Activated T-cell treated with anti-CD3 and anti-CD28 coated beads for 1 hour (primary cell): ENCODE measurements at regions not wholly inside any gene's neighbourhood (a gene's known extent, or its start where the extent isn't known, plus 50 kb on each side); places are given as distances from the start of the nearest gene placed in this dataset.
"Not testable (repeated sequence)": the region's sequence is repeated elsewhere in the genome, so short reads cannot be mapped to it uniquely, and the experiment has no call there.

Experiments used
- DNase-seq: peaks from one replicate; pipeline ENCODE4 v3.0.0-alpha.2; 2020; ENCODE audit warnings: low read depth

DNA sequence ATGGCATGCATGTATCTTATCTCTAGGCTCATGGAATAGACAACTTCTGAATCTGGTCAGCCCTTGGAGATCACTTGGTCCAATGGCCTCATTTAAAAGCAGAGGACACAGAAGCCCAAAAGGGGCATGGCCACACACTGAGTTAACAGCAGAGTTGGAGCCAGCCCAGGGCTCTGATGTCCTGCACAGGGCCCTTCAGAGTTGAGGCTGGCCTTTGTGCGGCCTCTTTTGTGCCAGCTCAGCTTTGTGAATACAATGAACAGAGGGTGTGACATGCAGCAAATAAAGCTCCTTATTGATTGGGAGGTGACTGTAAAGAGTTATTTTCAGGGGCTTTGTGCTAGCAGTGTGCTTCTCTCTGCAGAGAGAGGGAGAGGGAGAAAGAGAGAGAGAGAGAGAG lies 150.1 kb upstream of the STK32A start:
- DNase-seq = no peak

GRCh38 chr5:147085409-147085808 lies 149.4 kb upstream of the STK32A start:
- DNase-seq = no peak

GRCh38 chr5:147092044-147092443 lies 142.8 kb upstream of the STK32A start:
- no peak for DNase-seq

- no peak for DNase-seq
Measured at GRCh38 chr5:147093138-147093537, 141.7 kb upstream of the STK32A start.

DNA sequence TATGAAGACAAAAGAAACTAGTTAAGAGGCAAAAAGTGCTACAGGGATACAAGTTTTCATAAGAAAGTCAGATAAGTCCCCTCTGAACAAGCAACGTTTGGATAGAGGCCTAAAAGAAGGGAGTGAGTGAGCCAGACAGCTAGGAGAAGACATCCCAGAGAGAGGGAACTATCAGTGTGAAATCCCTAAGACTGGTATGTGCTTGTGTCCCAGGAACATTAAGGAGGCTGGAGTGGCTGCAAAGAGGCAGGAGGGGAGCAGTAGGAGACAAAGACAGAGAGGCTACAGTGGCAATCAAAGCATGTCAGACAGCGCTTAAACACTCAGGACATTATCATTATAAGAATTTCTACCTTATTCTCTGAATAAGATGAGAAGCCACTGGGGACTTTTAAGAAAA lies 139.1 kb upstream of the STK32A start:
- no peak for DNase-seq

- DNase-seq = no peak
Measured at GRCh38 chr5:147098233-147098790, 136.5 kb upstream of the STK32A start.

DNA sequence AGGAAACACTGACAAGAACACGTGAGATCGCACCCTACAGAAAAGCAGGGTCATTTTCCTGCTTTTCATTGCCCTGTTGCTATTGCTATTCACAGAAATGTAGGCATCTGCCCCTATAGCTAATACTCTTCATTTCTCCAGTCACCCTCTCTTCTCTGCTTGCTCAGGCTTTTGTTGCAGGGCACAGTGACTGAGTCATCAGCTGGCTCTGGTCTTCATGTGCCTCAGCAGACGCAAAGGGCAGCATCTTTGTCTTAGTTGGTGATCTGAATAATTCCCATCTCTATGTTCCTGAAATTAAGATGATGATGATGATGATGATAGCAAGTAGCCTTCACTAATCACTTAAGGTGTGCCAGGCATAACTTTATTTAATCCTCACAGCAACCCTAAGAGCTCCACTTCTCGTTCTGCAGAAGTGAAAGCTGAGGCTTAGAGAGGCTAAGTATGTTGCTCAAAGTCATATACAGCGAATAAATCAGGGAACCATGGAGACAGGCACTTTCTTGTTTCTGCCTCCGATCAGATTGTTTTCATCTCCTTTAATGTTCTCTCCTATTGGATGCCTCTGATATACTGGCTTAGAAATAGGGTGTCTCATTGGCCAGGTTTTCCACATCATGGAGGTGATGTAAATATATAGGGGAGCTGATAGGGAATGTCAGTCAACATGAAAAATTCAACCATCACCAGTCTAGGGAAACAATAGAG lies 133.0 kb upstream of the STK32A start:
- DNase-seq = no peak

- no peak for DNase-seq
Measured at GRCh38 chr5:147112899-147113298, 121.9 kb upstream of the STK32A start.

GRCh38 chr5:147113967-147114366 lies 120.9 kb upstream of the STK32A start:
- no peak for DNase-seq

GRCh38 chr5:147139759-147140158 lies 95.1 kb upstream of the STK32A start:
- not testable (repeated sequence) for DNase-seq

DNA sequence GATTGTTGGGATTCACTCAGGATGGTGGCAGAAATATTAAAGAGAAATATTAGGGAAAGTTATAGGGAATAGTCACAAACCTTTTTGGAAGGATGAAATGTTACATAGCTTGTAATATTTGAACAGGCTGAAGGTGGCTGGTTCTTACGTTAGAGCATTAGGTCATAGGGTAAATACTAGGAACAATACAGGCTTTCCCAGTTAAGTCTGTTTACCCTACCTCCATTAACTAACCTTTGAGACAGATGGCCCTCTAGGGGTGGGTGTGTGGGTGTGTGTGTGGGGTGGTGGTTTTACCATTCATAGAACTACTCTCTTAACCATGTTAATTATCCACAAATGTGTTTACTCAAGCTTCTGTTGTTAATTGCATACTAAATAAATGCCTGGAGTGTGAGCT lies 94.3 kb upstream of the STK32A start:
- no peak for DNase-seq

- DNase-seq = not testable (repeated sequence)
Measured at GRCh38 chr5:147141580-147141979, 93.2 kb upstream of the STK32A start.

DNA sequence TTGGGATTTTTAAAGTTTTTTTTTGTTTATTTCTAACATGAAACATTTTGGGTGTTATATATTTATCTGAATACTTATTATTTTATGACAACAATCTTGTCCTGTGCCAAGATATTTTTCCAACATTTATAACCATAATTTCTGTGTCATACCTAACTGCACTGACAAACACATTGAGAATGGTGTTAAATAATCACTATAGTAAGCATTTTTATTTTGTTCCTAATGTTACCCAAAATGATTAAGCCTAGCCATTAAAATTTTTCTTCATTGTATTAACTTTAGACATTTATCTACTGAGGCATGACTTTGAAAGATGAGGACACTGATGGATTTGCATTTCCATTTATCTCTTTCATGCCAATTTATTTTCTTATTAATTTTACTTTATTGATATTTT lies 91.6 kb upstream of the STK32A start:
- DNase-seq = no peak

GRCh38 chr5:147145328-147145727 lies 89.5 kb upstream of the STK32A start:
- no peak for DNase-seq

- no peak for DNase-seq
Measured at GRCh38 chr5:147148715-147149114, 86.1 kb upstream of the STK32A start.

- no peak for DNase-seq
Measured at GRCh38 chr5:147152086-147152485, 82.7 kb upstream of the STK32A start.

DNA sequence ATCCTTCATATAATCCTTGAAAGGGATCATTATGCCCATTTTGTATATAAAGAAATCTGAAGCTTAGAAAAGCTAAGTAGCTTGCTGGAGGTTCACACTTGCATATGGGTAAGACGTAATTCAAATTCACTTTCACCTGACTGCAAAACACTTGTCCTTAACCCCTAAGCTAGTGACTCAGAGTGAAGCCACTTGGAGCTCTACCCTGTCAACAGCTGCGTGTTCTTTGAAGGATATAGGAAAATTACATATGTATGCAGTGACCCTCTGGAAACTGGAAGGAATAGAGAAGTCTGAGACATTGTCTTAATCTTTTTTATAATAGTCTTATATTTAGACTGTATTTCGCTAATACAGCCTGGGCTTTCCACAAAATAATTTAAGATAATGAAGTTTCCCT lies 80.0 kb upstream of the STK32A start:
- DNase-seq = no peak

DNA sequence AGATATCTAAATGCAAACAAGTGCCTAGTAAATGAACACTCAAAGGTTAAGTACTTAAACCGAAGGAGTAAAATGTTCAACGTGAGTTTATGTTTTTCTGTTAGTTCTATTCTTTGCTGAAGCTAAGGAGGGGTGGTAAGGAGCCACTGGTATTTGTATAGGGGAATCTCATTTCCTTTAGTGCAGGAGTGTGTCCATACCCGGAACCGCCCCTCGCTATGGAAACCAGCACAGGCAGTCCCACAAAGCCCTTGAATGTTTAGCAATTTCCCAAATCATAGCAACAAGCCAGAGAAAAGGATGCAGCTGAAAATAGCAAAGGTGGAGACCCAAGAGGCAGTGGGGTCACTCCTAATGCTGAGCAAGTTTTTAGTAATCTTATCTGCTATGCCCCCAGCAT lies 78.8 kb upstream of the STK32A start:
- DNase-seq = no peak

DNA sequence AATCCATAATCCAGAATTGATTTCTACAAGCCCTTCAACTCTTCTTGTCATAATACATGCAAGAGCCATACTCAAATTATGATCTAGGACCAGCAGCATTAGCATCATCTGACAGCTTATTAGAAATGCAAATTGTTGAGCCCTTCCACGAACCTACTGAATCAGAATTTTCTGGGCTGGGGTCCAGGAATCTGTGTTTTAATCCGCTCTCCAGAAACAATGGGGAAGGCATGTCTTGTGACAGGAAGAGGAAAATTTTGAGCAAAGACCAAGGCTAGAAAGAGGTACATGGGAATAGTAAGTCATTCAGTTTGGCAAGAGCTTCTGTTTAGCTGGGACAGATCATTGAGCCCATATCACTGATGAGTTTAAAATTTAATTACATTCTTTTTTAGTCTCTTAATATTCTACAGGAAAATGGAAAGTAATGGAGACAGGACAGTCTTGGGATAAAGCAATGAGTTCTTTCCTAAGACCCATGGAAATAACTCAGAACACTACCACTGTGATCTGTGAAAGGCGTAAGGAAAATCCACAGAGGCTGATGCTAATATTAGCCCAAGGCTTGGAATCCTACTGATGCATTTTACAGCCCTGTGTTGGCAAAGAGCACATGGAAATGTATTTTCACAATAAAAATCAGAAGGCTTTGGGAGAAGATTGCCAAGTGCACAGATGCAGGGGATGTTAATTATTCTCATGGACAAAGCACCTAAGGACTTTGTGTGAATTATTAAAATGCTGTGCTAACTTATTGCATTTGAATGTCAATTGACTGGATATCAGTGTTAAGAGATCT lies 73.7 kb upstream of the STK32A start:
- DNase-seq = no peak

- no peak for DNase-seq
Measured at GRCh38 chr5:147162740-147163139, 72.1 kb upstream of the STK32A start.

DNA sequence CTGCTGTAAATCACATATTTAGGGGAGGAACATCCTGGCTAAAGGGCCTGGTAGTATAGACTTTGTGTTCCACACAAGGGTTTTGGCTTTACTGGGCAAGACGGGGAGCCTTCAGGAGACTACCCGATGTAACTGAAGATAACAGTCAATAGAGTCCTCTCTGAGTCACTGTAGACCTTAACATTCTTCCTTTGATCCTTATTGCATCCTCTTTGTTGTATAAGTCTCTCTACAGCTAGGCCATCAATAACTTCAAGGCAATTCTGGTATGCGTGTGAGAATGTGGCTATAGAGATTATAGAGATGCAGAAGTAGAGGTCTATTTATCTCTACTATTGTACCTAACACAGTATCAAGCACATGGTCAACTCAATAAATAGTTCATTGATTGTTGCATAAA lies 67.3 kb upstream of the STK32A start:
- no peak for DNase-seq

- no peak for DNase-seq
Measured at GRCh38 chr5:147168578-147169327, 66.1 kb upstream of the STK32A start.

DNA sequence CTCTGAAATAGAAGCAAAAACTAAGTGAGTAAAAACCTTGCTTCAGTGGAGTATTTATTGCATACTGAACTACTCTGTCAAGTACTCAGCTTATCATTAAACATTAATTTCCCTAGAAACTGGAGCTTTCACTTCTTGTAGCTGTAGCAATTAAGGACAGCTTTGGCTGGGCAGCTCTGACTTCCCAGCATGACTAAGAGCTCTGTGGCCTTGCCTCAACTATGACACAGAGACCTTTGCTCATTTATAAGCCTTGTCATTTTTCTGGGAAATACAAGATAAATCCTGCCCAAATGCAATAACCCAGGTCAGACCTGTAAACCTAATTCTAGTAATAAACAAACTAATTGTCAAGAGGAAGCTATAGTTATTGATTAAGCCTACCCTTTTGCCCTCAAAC lies 65.4 kb upstream of the STK32A start:
- no peak for DNase-seq
